ENCODE measurements at regions not wholly inside any gene's neighbourhood (a gene's known extent, or its start where the extent isn't known, plus 50 kb on each side); places are given as distances from the start of the nearest gene placed in this dataset.

- TF ChIP-seq FOXA1 (IDR thresholded peaks at IDR 0.05; ENCODE audit: borderline replicate concordance): no peak
- no peak for TF ChIP-seq HES1 (IDR thresholded peaks at IDR 0.05; ENCODE audit: low read depth)
- TF ChIP-seq ZNF354B (CRISPR knock-in tag; IDR thresholded peaks at IDR 0.05): no peak
- no peak for TF ChIP-seq HSF4 (CRISPR knock-in tag; IDR thresholded peaks at IDR 0.05; ENCODE audit: borderline replicate concordance)
- TF ChIP-seq PRDM10 (IDR thresholded peaks at IDR 0.05; ENCODE audit: partially characterized antibody): no peak
- TF ChIP-seq SRSF9 (IDR thresholded peaks at IDR 0.05; ENCODE audit: borderline replicate concordance, low read depth, low read length): no peak
- no peak for TF ChIP-seq ESRRA (IDR thresholded peaks at IDR 0.05; ENCODE audit: borderline replicate concordance, low read depth)
- no peak for TF ChIP-seq STAT5B (CRISPR knock-in tag; IDR thresholded peaks at IDR 0.05)
- TF ChIP-seq ZNF830 (CRISPR knock-in tag; IDR thresholded peaks at IDR 0.05): no peak
- no peak for TF ChIP-seq HNRNPK (IDR thresholded peaks at IDR 0.05; ENCODE audit: low read depth, low read length, poor library complexity, severe bottlenecking)
- H3K9me3 ChIP-seq (replicated peaks; ENCODE audit: control insufficient read depth, insufficient read depth, low read depth, low read length): no peaks in the 10 kb centered on the region
- in situ Hi-C loops (cut with MboI): no loop called here
- DNase-seq (ENCODE audit: extremely low read depth in 1 of 4, low spot score in 3 of 4) (no peak), FAIRE-seq (no peak), ATAC-seq (no peak)
- POLR2A ChIA-PET: no interaction called here
- H3K9ac ChIP-seq (ENCODE audit: insufficient read depth in 1 of 2, low read depth in 2 of 2, low read length in 2 of 2): no peak overlapping the region
- BruUV-seq (replicated peaks): no TSS peak
- CTCF ChIA-PET (ENCODE audit: low intra/inter-chr PET ratio): no interaction called here
- H3K36me3 ChIP-seq (ENCODE audit: control insufficient read depth, insufficient read depth, low read length): no peaks in the 10 kb centered on the region
- no peaks in the 10 kb centered on the region for H3K27me3 ChIP-seq (ENCODE audit: control insufficient read depth in 2 of 2, insufficient read depth in 2 of 2, low read length in 2 of 2)
- H3K79me2 ChIP-seq (ENCODE audit: control insufficient read depth, insufficient read depth, low read length): no peaks in the 10 kb centered on the region
- no peaks in the 10 kb centered on the region for H3K9me1 ChIP-seq (ENCODE audit: control insufficient read depth, insufficient read depth, low read length)
- intact Hi-C loops (cut with micrococcal nuclease): no loop called here
- no peaks in the 10 kb centered on the region for H3K4me1 ChIP-seq (replicated peaks in 1 of 2; ENCODE audit: control insufficient read depth in 2 of 2, insufficient read depth in 2 of 2, low read length in 2 of 2)
- no peak overlapping the region for H3K4me2 ChIP-seq (ENCODE audit: insufficient read depth, low read length)
- 3% methylated on average over 4 of the region's 4 CpGs for WGBS (ENCODE audit: insufficient coverage, low coverage, missing lambda C conversion rate)
- no peak overlapping the region for H2AFZ ChIP-seq (ENCODE audit: low read depth, low read length)
- H3K27ac ChIP-seq (ENCODE audit: extremely low read depth, low read depth, low read length): no peak overlapping the region
- H4K20me1 ChIP-seq (replicated peaks; ENCODE audit: control insufficient read depth, insufficient read depth, low read length): no peaks in the 10 kb centered on the region
- H3K4me3 ChIP-seq: no peak overlapping the region
Measured at GRCh38 chr1:170354246-170354645, 177.7 kb upstream of the GORAB start.
